Uterus (tissue), 2 donors: ENCODE measurements at regions not wholly inside any gene's neighbourhood (a gene's known extent, or its start where the extent isn't known, plus 50 kb on each side); places are given as distances from the start of the nearest gene placed in this dataset.

Experiments
- POLR2A ChIP-seq, 2 donors: fragments of 450-650 bp; IDR thresholded peaks; one replicate each; pipeline ENCODE4 v1.6.1; 2016; ENCODE audit warnings: antibody characterized with exemption in 2 of 2, mild to moderate bottlenecking in 1 of 2, moderate library complexity in 1 of 2
- TF ChIP-seq, protein P1 (sequence below), 4 experiments: fragments of 200-600 bp in 2 of 4; fragments of 450-650 bp in 2 of 4; sonication (generic) in 2 of 4; IDR thresholded peaks; one replicate each; pipeline ENCODE4 v1.5.1; 2016 to 2019; ENCODE audit warnings: antibody characterized with exemption in 4 of 4, mild to moderate bottlenecking in 2 of 4, moderate library complexity in 1 of 4

DNA sequence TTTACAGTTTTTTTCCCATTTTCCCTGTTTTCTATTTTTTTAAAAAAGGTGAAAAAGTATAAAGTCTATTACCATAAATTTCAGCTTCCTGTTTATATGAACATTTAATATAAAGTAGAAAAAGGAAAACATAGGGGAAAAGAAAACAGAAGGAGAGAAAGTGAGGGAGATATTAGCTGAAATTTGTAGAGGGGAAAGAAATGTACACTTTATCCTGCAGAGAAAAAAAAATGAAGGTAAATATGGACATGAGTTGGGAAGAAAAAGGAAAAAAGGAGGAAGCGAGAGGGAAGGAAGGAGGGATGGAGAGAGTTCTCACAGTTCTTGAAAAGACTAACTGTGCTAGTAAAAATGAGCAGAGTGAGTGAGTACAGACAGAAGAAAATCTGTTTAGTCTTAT is 91.6 kb upstream of the BTG1 start:
- TF ChIP-seq, protein P1, sequence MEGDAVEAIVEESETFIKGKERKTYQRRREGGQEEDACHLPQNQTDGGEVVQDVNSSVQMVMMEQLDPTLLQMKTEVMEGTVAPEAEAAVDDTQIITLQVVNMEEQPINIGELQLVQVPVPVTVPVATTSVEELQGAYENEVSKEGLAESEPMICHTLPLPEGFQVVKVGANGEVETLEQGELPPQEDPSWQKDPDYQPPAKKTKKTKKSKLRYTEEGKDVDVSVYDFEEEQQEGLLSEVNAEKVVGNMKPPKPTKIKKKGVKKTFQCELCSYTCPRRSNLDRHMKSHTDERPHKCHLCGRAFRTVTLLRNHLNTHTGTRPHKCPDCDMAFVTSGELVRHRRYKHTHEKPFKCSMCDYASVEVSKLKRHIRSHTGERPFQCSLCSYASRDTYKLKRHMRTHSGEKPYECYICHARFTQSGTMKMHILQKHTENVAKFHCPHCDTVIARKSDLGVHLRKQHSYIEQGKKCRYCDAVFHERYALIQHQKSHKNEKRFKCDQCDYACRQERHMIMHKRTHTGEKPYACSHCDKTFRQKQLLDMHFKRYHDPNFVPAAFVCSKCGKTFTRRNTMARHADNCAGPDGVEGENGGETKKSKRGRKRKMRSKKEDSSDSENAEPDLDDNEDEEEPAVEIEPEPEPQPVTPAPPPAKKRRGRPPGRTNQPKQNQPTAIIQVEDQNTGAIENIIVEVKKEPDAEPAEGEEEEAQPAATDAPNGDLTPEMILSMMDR (IDR thresholded peaks at IDR 0.05) = no peak
- no peak for TF ChIP-seq POLR2A (IDR thresholded peaks at IDR 0.05)
